Astrocyte of the cerebellum (primary cell): ENCODE measurements at regions not wholly inside any gene's neighbourhood (a gene's known extent, or its start where the extent isn't known, plus 50 kb on each side); places are given as distances from the start of the nearest gene placed in this dataset.

Experiments used
- DNase-seq: peaks from one replicate; pipeline ENCODE4 v3.0.0-alpha.2; 2011; ENCODE audit warnings: low read depth
- H3K4me3 ChIP-seq: 2 replicates; pipeline ENCODE4 v1.5.1; 2011; ENCODE audit warnings: mild to moderate bottlenecking, low read depth, low read length, moderate library complexity
- in situ Hi-C: cut with HindIII; loops from 2 replicates; pipeline ENCODE4 v1.10.0; 2017; ENCODE audit warnings: low sequenced_read_pairs
- TF ChIP-seq, protein P1 (sequence below): IDR thresholded peaks from 2 replicates; pipeline ENCODE4 v1.5.1; 2012; ENCODE audit warnings: low read length, low read depth, moderate library complexity, mild to moderate bottlenecking; ENCODE audit errors: missing control alignments

- no peak for DNase-seq
- in situ Hi-C loops, result no loop called here
- peak overlapping the region; percentile 76 for H3K4me3 ChIP-seq
Measured at GRCh38 chr2:129876541-129876940, 102.9 kb upstream of the RAB6C start.

DNA sequence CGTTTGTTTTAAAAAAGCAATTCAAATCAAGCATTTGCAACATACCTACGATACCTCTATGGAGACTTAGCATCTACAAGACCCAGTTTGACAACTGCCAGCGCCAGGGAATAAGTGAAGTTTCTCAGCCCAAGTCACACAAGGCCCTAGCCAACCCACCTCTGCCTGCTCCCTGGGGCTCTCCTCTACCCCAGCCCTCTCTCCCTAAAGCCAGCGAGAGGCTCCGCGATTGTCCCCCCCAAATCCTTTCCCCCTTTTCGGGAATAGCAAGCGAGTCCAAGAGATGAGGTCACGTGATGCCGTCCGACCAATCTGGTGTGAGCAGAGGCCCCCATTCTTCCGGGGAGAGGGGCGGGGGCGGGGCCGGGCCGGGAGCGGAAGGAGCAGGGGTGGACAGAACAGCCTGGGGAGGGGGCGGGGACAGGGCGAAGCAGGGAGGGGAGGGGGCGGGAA is 102.2 kb upstream of the RAB6C start:
- TF ChIP-seq, protein P1, sequence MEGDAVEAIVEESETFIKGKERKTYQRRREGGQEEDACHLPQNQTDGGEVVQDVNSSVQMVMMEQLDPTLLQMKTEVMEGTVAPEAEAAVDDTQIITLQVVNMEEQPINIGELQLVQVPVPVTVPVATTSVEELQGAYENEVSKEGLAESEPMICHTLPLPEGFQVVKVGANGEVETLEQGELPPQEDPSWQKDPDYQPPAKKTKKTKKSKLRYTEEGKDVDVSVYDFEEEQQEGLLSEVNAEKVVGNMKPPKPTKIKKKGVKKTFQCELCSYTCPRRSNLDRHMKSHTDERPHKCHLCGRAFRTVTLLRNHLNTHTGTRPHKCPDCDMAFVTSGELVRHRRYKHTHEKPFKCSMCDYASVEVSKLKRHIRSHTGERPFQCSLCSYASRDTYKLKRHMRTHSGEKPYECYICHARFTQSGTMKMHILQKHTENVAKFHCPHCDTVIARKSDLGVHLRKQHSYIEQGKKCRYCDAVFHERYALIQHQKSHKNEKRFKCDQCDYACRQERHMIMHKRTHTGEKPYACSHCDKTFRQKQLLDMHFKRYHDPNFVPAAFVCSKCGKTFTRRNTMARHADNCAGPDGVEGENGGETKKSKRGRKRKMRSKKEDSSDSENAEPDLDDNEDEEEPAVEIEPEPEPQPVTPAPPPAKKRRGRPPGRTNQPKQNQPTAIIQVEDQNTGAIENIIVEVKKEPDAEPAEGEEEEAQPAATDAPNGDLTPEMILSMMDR, result no peak
- in situ Hi-C loops, result no loop called here
- peak; percentile 59 for DNase-seq
- peak overlapping the region; percentile 76 for H3K4me3 ChIP-seq

More at GRCh38 chr2:129876541-129876940, 102.9 kb upstream of the RAB6C start:
- TF ChIP-seq, protein P1, result no peak

DNA sequence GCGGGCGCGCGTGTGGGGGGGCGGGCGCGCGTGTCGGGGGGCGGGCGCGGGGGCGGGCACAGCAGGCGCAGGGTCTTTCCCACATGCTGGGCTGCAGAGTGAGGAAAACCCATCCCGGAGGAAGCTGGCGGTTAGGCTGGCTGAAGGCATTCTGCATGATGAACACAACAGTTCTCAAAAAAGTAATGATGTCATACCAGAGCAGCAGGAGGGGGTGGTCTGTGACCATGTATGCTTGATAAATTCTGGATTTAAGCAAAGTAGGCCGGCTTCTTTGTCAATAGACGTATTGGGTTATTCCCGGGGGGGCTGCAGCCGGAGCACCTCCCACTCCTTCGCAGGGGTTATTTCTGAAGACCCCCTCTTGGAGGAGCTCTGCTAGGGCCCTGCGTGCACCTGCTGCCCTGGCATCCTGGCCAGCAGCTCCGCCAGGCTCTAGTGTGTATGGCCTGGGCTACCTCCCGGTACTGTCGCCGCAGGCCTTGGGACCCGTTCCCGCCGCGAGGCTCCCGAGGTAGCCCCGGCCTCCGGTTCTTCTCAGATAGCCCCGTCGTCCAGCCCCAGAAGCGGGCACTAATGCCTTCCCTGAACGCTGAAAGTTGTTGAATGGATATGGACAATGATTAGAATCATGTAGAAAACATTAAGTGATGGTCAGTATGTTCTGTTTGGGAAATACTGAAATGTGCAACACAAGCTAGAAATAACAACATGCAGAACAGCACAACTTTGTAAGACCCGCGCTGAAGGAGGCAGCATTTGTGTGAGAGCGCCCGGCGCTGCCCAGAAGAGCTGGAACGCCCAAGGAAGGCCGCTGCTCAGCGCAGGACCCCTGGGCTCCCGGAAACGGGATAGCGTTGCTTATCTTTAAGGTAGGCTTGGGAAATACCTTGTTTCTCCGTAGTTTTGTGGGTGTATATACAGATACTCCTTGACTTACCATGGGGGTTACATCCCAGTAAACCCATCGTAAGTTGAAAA is 101.4 kb upstream of the RAB6C start:
- TF ChIP-seq, protein P1, result no peak
- H3K4me3 ChIP-seq, result peak overlapping the region; percentile 76
- in situ Hi-C loops, result no loop called here
- DNase-seq, result peak; percentile 52

- DNase-seq, result no peak
- no peak overlapping the region for H3K4me3 ChIP-seq
- in situ Hi-C loops, result no loop called here
- TF ChIP-seq, protein P1, result no peak
Measured at GRCh38 chr2:129879614-129880180, 99.8 kb upstream of the RAB6C start.

DNA sequence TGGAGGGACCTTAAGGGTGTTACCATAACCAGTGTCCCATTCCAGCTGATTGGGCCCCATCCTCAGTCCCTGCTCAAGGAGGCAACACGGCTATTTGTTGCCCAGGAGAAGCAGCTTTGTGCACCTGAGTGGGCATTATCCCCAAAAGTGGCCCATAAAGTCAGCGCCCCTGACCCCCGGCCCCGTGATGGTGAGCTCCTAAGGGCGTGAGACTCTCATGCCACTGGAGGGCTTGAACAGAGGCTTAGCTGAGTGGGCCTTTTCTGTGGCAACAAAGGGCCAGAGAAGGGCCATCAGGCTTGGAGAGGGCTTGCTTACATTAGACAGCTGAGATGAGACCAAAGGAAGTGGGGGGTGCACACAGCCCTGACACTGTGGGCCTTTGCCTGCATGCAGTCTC is 99.2 kb upstream of the RAB6C start:
- in situ Hi-C loops, result no loop called here
- TF ChIP-seq, protein P1, result no peak
- no peak for DNase-seq
- H3K4me3 ChIP-seq, result no peak overlapping the region

GRCh38 chr2:129880971-129881370 is 98.5 kb upstream of the RAB6C start:
- in situ Hi-C loops, result no loop called here
- no peak for DNase-seq
- H3K4me3 ChIP-seq, result no peak overlapping the region
- TF ChIP-seq, protein P1, result no peak
